ENCODE measurements at regions not wholly inside any gene's neighbourhood (a gene's known extent, or its start where the extent isn't known, plus 50 kb on each side); places are given as distances from the start of the nearest gene placed in this dataset.

DNA sequence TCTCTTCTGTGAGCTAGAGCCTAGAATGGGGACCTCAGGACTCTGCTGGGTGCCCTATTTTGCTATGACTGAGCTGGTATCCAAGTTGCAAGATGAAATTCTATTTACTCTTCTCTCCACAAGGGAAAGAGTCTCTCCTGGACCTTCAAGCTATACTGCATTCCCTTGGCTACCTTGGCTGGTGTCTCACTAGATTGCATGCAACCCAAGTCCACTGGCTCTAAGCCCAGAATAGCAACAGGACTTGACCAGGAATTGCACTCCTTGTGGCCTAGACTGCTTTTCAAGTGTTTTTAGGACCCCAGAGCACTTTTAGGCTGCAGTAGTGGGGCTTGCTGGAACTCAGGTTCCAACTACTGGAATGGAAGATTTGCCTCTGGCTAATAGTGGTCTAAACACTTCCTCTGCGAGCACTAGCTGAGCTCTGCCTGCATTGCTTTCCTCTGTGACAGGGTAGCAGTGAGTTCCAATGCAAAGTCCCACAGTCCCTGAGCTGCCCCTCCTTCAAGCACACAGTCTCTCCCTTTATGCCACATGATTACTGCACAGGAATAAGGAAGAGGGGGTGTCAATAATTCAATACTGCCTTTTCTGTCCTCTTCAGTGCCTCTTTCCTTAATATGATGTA is 1009.1 kb upstream of the FLRT2 start:
- no peak for DNase-seq (ENCODE audit: low spot score)
- Histone ChIP-seq H3K9me3 (ENCODE audit: low read depth) (no peaks in the 10 kb centered on the region), H3K36me3 (replicated peaks; ENCODE audit: insufficient read depth, low read depth) (no peaks in the 10 kb centered on the region), H3K4me1 (ENCODE audit: insufficient read depth) (no peaks in the 10 kb centered on the region), H3K79me2 (no peaks in the 10 kb centered on the region), H3K27me3 (no peaks in the 10 kb centered on the region), H3K9me2 (replicated peaks; ENCODE audit: insufficient read depth) (no peaks in the 10 kb centered on the region), H4K20me1 (ENCODE audit: insufficient read depth, poor library complexity, severe bottlenecking) (no peaks in the 10 kb centered on the region), H3K4me3 (no peak overlapping the region), H2AFZ (no peak overlapping the region), H3K27ac (no peak overlapping the region), H3K4me2 (no peak overlapping the region)
- TF ChIP-seq EZH2phosphoT487 (IDR thresholded peaks at IDR 0.05; ENCODE audit: low read depth, severe bottlenecking, unreplicated experiment), result no peak
- TF ChIP-seq, protein P1, sequence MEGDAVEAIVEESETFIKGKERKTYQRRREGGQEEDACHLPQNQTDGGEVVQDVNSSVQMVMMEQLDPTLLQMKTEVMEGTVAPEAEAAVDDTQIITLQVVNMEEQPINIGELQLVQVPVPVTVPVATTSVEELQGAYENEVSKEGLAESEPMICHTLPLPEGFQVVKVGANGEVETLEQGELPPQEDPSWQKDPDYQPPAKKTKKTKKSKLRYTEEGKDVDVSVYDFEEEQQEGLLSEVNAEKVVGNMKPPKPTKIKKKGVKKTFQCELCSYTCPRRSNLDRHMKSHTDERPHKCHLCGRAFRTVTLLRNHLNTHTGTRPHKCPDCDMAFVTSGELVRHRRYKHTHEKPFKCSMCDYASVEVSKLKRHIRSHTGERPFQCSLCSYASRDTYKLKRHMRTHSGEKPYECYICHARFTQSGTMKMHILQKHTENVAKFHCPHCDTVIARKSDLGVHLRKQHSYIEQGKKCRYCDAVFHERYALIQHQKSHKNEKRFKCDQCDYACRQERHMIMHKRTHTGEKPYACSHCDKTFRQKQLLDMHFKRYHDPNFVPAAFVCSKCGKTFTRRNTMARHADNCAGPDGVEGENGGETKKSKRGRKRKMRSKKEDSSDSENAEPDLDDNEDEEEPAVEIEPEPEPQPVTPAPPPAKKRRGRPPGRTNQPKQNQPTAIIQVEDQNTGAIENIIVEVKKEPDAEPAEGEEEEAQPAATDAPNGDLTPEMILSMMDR (IDR thresholded peaks at IDR 0.05; ENCODE audit: poor library complexity), result no peak
- no peak for TF ChIP-seq EZH2 (IDR thresholded peaks at IDR 0.05; ENCODE audit: borderline replicate concordance)
- 88% methylated on average over 1 of the region's 1 CpG for WGBS (ENCODE audit: low lambda C conversion rate, missing lambda C conversion rate)

DNA sequence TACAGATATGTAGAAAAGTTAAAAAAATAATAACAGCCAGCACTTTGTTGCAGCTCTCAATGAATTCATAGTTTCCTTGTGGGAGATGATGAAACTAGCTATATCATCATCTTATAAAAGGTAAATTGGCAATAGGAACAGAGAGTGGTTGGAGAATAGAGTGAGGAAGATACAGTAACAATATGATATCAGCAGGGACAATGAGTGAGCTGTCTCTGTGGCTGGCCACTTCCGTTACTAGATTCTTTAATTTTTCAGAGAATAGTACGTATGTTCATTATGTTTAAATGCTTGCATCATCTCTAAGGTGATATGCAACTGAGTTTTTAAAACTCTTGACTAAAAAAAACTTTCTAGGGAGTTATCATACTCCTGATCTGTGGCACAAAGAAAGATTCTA is 1006.2 kb upstream of the FLRT2 start:
- TF ChIP-seq EZH2phosphoT487 (IDR thresholded peaks at IDR 0.05; ENCODE audit: low read depth, severe bottlenecking, unreplicated experiment), result no peak
- TF ChIP-seq, protein P1 (IDR thresholded peaks at IDR 0.05; ENCODE audit: poor library complexity), result no peak
- TF ChIP-seq EZH2 (IDR thresholded peaks at IDR 0.05; ENCODE audit: borderline replicate concordance), result no peak
- 98% methylated on average over 2 of the region's 2 CpGs for WGBS (ENCODE audit: low lambda C conversion rate, missing lambda C conversion rate)
- Histone ChIP-seq H3K4me1 (ENCODE audit: insufficient read depth) (no peaks in the 10 kb centered on the region), H3K4me2 (no peak overlapping the region), H3K4me3 (no peak overlapping the region), H3K36me3 (replicated peaks; ENCODE audit: insufficient read depth, low read depth) (no peaks in the 10 kb centered on the region), H3K9me3 (ENCODE audit: low read depth) (no peaks in the 10 kb centered on the region), H3K27me3 (no peaks in the 10 kb centered on the region), H2AFZ (no peak overlapping the region), H3K27ac (no peak overlapping the region), H3K9me2 (replicated peaks; ENCODE audit: insufficient read depth) (no peaks in the 10 kb centered on the region), H3K79me2 (no peaks in the 10 kb centered on the region), H4K20me1 (ENCODE audit: insufficient read depth, poor library complexity, severe bottlenecking) (no peaks in the 10 kb centered on the region)
- DNase-seq (ENCODE audit: low spot score), result no peak

GRCh38 chr14:84527706-84528105 is 1002.2 kb upstream of the FLRT2 start:
- WGBS (ENCODE audit: low lambda C conversion rate, missing lambda C conversion rate), result 87% methylated on average over 3 of the region's 3 CpGs
- H4K20me1 ChIP-seq (ENCODE audit: insufficient read depth, poor library complexity, severe bottlenecking), result no peaks in the 10 kb centered on the region
- H3K27me3 ChIP-seq, result no peaks in the 10 kb centered on the region
- H3K36me3 ChIP-seq (replicated peaks; ENCODE audit: insufficient read depth, low read depth), result no peaks in the 10 kb centered on the region
- no peak overlapping the region for H2AFZ ChIP-seq
- no peaks in the 10 kb centered on the region for H3K79me2 ChIP-seq
- no peak overlapping the region for H3K4me3 ChIP-seq
- no peaks in the 10 kb centered on the region for H3K9me2 ChIP-seq (replicated peaks; ENCODE audit: insufficient read depth)
- H3K9me3 ChIP-seq (ENCODE audit: low read depth), result no peaks in the 10 kb centered on the region
- H3K4me1 ChIP-seq (ENCODE audit: insufficient read depth), result peaks cover 5% of the 10 kb centered on the region
- no peak overlapping the region for H3K27ac ChIP-seq
- no peak overlapping the region for H3K4me2 ChIP-seq
- TF ChIP-seq EZH2phosphoT487 (IDR thresholded peaks at IDR 0.05; ENCODE audit: low read depth, severe bottlenecking, unreplicated experiment) (no peak), EZH2 (IDR thresholded peaks at IDR 0.05; ENCODE audit: borderline replicate concordance) (no peak)
- TF ChIP-seq, protein P1 (IDR thresholded peaks at IDR 0.05; ENCODE audit: poor library complexity), result no peak
- DNase-seq (ENCODE audit: low spot score), result no peak
